K562 (cell line): ENCODE measurements at regions not wholly inside any gene's neighbourhood (a gene's known extent, or its start where the extent isn't known, plus 50 kb on each side); places are given as distances from the start of the nearest gene placed in this dataset.

Experiments
- ATAC-seq: fragments of 200-7000 bp; cut with Tn5 transposase; 3 replicates; pipeline ENCODE4 v1.9.1; 2020; ENCODE audit warnings: moderate library complexity
- BruUV-seq: library from RNA; stranded (reverse); fragments of 400-500 nt; replicated peaks from 2 replicates; lab custom pipeline; 2021; lab: Mats Ljungman, UMichigan
- CTCF ChIA-PET: fragments of 300-600 bp; formaldehyde crosslinking; extraction: SDS; loops from one replicate; lab custom pipeline; 2021; ENCODE audit warnings: low intra/inter-chr PET ratio; lab: Yijun Ruan, JAX
- POLR2A ChIA-PET: fragments of 300-600, 350-650 bp; sonication (Branson Sonifier 250); formaldehyde crosslinking; extraction: SDS; loops from one replicate; lab custom pipeline; 2021; ENCODE audit warnings: antibody characterized with exemption, inconsistent platforms; lab: Yijun Ruan, JAX
- DNase-seq, 4 experiments: peaks; one replicate each; pipeline versions ENCODE4 v3.0.0 to v3.0.0-alpha.2; 2011 to 2018; ENCODE audit warnings: low spot score in 3 of 4, mixed read lengths in 3 of 4; ENCODE audit errors: extremely low read depth in 1 of 4
- FAIRE-seq: peaks from 2 replicates; lab custom pipeline; 2011; peaks lifted over from hg19 to GRCh38; lab: Jason Lieb, UNC
- H2AFZ ChIP-seq: 2 replicates; pipeline ENCODE4 v1.6.0; 2011; ENCODE audit warnings: low read depth, low read length, control low read depth, inconsistent platforms
- H3K27ac ChIP-seq: fragments of 200-600 bp; 3 replicates; pipeline ENCODE4 v1.8.0; 2011; ENCODE audit warnings: low read depth, mild to moderate bottlenecking, control low read depth, inconsistent platforms, low read length, moderate library complexity, mixed read lengths; ENCODE audit errors: extremely low read depth
- H3K27me3 ChIP-seq, 2 experiments: fragments of 300-600 bp in 1 of 2; 2 replicates in 1 of 2; 3 replicates in 1 of 2; pipeline versions ENCODE4 v1.6.0 to v1.8.0; 2011; ENCODE audit warnings: inconsistent platforms in 2 of 2, low read length in 2 of 2, mild to moderate bottlenecking in 1 of 2, mixed read lengths in 1 of 2, moderate library complexity in 1 of 2; ENCODE audit not compliant: control insufficient read depth in 2 of 2, insufficient read depth in 2 of 2
- H3K36me3 ChIP-seq: fragments of 300-600 bp; 3 replicates; pipeline ENCODE4 v1.8.0; 2011; ENCODE audit warnings: mild to moderate bottlenecking, low read length, inconsistent platforms; ENCODE audit not compliant: control insufficient read depth, insufficient read depth
- H3K4me1 ChIP-seq, 2 experiments: fragments of 200-600 bp in 1 of 2; replicated peaks in 1 of 2; 2 replicates in 1 of 2; 3 replicates in 1 of 2; pipeline versions ENCODE4 v1.5.1 to v1.8.0; 2011; ENCODE audit warnings: inconsistent platforms in 2 of 2, low read length in 2 of 2, mild to moderate bottlenecking in 1 of 2, mixed read lengths in 1 of 2, moderate library complexity in 1 of 2; ENCODE audit not compliant: control insufficient read depth in 2 of 2, insufficient read depth in 2 of 2
- H3K4me2 ChIP-seq: 2 replicates; pipeline ENCODE4 v1.6.1; 2011; ENCODE audit warnings: low read length, control low read depth, inconsistent platforms, mixed read lengths; ENCODE audit not compliant: insufficient read depth
- H3K4me3 ChIP-seq: fragments of 200-600 bp; sonication (generic), shearing (Covaris generic); 2 replicates; pipeline ENCODE4 v1.5.1; 2016; ENCODE audit warnings: control low read depth, inconsistent platforms
- H3K79me2 ChIP-seq: fragments of 200-600 bp; 3 replicates; pipeline ENCODE4 v1.8.0; 2011; ENCODE audit warnings: low read length, inconsistent platforms; ENCODE audit not compliant: control insufficient read depth, insufficient read depth
- H3K9ac ChIP-seq, 2 experiments: 2 replicates each; pipeline versions ENCODE4 v1.6.0 to v1.6.1; 2011; ENCODE audit warnings: low read depth in 2 of 2, low read length in 2 of 2, control low read depth in 1 of 2, inconsistent platforms in 1 of 2, mild to moderate bottlenecking in 1 of 2, mixed read lengths in 1 of 2; ENCODE audit not compliant: insufficient read depth in 1 of 2
- H3K9me1 ChIP-seq: one replicate; pipeline ENCODE4 v1.6.0; 2011; ENCODE audit warnings: inconsistent platforms, mild to moderate bottlenecking, low read length, moderate library complexity; ENCODE audit not compliant: control insufficient read depth, insufficient read depth
- H3K9me3 ChIP-seq: replicated peaks from 2 replicates; pipeline ENCODE4 v1.5.1; 2011; ENCODE audit warnings: low read depth, low read length, inconsistent platforms; ENCODE audit not compliant: control insufficient read depth, insufficient read depth
- H4K20me1 ChIP-seq: replicated peaks from 2 replicates; pipeline ENCODE4 v1.6.1; 2011; ENCODE audit warnings: low read length, inconsistent platforms, mixed read lengths; ENCODE audit not compliant: control insufficient read depth, insufficient read depth
- CBX2 ChIP-seq: fragments of 200-600 bp; sonication (generic); IDR thresholded peaks from one replicate; pipeline ENCODE4 v1.6.1; 2012; ENCODE audit warnings: mild to moderate bottlenecking, low read length, inconsistent platforms; ENCODE audit not compliant: insufficient read depth, poor library complexity, severe bottlenecking
- ESRRB ChIP-seq: fragments of 250-450 bp; sonication (Bioruptor Pico); IDR thresholded peaks from 2 replicates; pipeline ENCODE4 v1.5.0; 2020; ENCODE audit warnings: mild to moderate bottlenecking, moderate library complexity, borderline replicate concordance
- FOXO4 ChIP-seq: fragments of 450-650 bp; formaldehyde crosslinking; IDR thresholded peaks from 2 replicates; pipeline ENCODE4 v1.4.0; 2020; ENCODE audit warnings: mild to moderate bottlenecking, moderate library complexity
- IFI16 ChIP-seq: fragments of 250-450 bp; sonication (Bioruptor Pico); IDR thresholded peaks from 2 replicates; pipeline ENCODE4 v2.1.2; 2022; ENCODE audit warnings: mild to moderate bottlenecking, inconsistent platforms
- KLF10 ChIP-seq: fragments of 250-450 bp; sonication (Bioruptor Pico); IDR thresholded peaks from 2 replicates; pipeline ENCODE4 v1.6.1; 2021; ENCODE audit warnings: matching md5 sums
- L3MBTL2 ChIP-seq: fragments of 450-650 bp; IDR thresholded peaks from 2 replicates; pipeline ENCODE4 v1.6.1; 2016; ENCODE audit warnings: mild to moderate bottlenecking, moderate library complexity
- MXI1 ChIP-seq: IDR thresholded peaks from 2 replicates; pipeline ENCODE4 v1.6.1; 2011; ENCODE audit warnings: low read depth, mild to moderate bottlenecking, improper control_type of control experiment, low read length
- SAFB ChIP-seq: fragments of 200-400 bp; formaldehyde crosslinking; IDR thresholded peaks from 2 replicates; pipeline ENCODE4 v1.6.1; 2017; ENCODE audit warnings: low read depth, low read length, borderline replicate concordance
- ZBTB1 ChIP-seq: sonication (generic); formaldehyde crosslinking; IDR thresholded peaks from 2 replicates; pipeline ENCODE4 v1.8.1; 2023; ENCODE audit warnings: missing genetic modification reagents, low read depth, mild to moderate bottlenecking, borderline replicate concordance
- ZKSCAN8 ChIP-seq: fragments of 200-800 bp; sonication (Bioruptor generic); IDR thresholded peaks from 2 replicates; pipeline ENCODE4 v1.6.1; 2016; ENCODE audit warnings: missing genetic modification characterization, missing compliant biosample characterization
- ZNF263 ChIP-seq: sonication (generic); formaldehyde crosslinking; IDR thresholded peaks from 2 replicates; pipeline ENCODE4 v1.8.0; 2022; ENCODE audit warnings: mild to moderate bottlenecking, missing genetic modification reagents, borderline replicate concordance
- ZNF282 ChIP-seq: sonication (generic); formaldehyde crosslinking; IDR thresholded peaks from 2 replicates; pipeline ENCODE4 v1.8.1; 2023; ENCODE audit warnings: missing genetic modification reagents
- ZNF699 ChIP-seq: fragments of 250-450 bp; sonication (Bioruptor Pico); IDR thresholded peaks from 2 replicates; pipeline ENCODE4 v1.8.0; 2021; ENCODE audit warnings: mild to moderate bottlenecking, moderate library complexity; ENCODE audit not compliant: insufficient replicate concordance
- WGBS: fragments of 100-300 bp; shearing (Covaris generic); methylation state at CpG from one replicate; pipeline ENCODE4 v1.1.6; 2016; ENCODE audit warnings: low coverage, mixed read lengths; ENCODE audit not compliant: insufficient coverage; ENCODE audit errors: missing lambda C conversion rate; 5-methylcytosine and 5-hydroxymethylcytosine counted together
- in situ Hi-C: fragments of 300-500 bp; cut with MboI; formaldehyde crosslinking; loops from 4 replicates; pipeline ENCODE4 v1.15.0; 2018; ENCODE audit warnings: inconsistent platforms, mixed read lengths
- intact Hi-C: fragments of 100-400 bp; cut with micrococcal nuclease; formaldehyde crosslinking; loops from 2 replicates; pipeline ENCODE4 v1.14.2; 2022

DNA sequence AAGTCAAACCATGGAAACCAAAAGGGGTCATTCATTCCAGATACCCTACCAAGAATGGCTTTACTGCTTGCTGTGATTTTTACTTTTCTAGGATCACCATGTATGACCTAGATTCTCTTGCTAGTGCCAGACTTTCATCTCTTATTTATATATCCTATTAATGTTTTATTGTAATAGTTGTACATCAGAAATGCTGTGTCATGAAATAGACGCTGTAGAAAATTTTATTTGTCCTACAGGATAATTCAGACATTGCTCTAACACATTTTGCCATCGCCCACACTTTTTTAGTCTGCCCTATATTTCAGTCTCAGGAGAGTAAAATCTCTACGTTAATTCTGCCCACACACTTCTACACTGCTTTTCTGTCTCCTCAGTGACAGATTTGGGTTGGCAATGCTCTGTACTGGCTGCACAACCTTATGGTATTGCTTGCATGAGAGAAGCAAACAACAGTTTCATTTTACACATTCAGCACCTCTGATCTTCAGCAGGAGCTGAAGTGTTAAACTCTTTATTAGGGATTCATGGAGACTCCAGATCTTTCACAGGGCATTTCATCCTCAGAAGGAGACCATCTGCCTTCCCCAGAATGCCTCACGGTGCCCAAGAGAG lies 871.8 kb upstream of the CHAC2 start:
- Histone ChIP-seq H3K4me2 (no peak overlapping the region), H2AFZ (no peak overlapping the region), H3K4me3 (no peak overlapping the region), H3K36me3 (no peaks in the 10 kb centered on the region), H3K9me3 (no peaks in the 10 kb centered on the region; the same call in 1 of the 2 replicates), H3K4me1 (no peaks in the 10 kb centered on the region), H3K27me3 (no peaks in the 10 kb centered on the region), H3K79me2 (no peaks in the 10 kb centered on the region), H4K20me1 (no peaks in the 10 kb centered on the region), H3K27ac (no peak overlapping the region), H3K9ac (no peak overlapping the region), H3K9me1 (no peaks in the 10 kb centered on the region)
- BruUV-seq = no TSS peak
- no peak for DNase-seq
- ATAC-seq = no peak
- CTCF ChIA-PET = no interaction called here
- 2% methylated on average over 4 of the region's 4 CpGs for WGBS
- in situ Hi-C loops (no loop called here), intact Hi-C loops (no loop called here)
- POLR2A ChIA-PET = no interaction called here
- TF ChIP-seq ZNF282 (CRISPR knock-in tag) (no peak), MXI1 (no peak), CBX2 (no peak), SAFB (no peak), ZNF699 (CRISPR knock-in tag) (no peak), KLF10 (CRISPR knock-in tag) (no peak), ESRRB (CRISPR knock-in tag) (no peak), FOXO4 (no peak), ZKSCAN8 (CRISPR knock-in tag) (no peak), L3MBTL2 (no peak), ZBTB1 (CRISPR knock-in tag) (no peak), IFI16 (CRISPR knock-in tag) (no peak), ZNF263 (CRISPR knock-in tag) (no peak)
- no peak for FAIRE-seq
